ENCODE measurements at regions not wholly inside any gene's neighbourhood (a gene's known extent, or its start where the extent isn't known, plus 50 kb on each side); places are given as distances from the start of the nearest gene placed in this dataset.
A peak's percentile ranks its signal among the peaks of the same experiment; 100 is the strongest.

GRCh38 chr3:30263238-30263924, 343.0 kb upstream of the TGFBR2 start:
- no peak for DNase-seq (ENCODE audit: low spot score)

GRCh38 chr3:30263925-30264313, 342.5 kb upstream of the TGFBR2 start:
- no peak for DNase-seq (ENCODE audit: low spot score)

GRCh38 chr3:30266524-30266923, 339.9 kb upstream of the TGFBR2 start:
- no peak for DNase-seq (ENCODE audit: low spot score)

GRCh38 chr3:30268288-30268687, 338.1 kb upstream of the TGFBR2 start:
- no peak for DNase-seq (ENCODE audit: low spot score)

- no peak for DNase-seq (ENCODE audit: low spot score)
These were observed 336.5 kb upstream of the TGFBR2 start for GRCh38 chr3:30269751-30270445.

- DNase-seq (ENCODE audit: low spot score) = no peak
These were observed 334.6 kb upstream of the TGFBR2 start for GRCh38 chr3:30271781-30272180.

- DNase-seq (ENCODE audit: low spot score) = peak; percentile 95
These were observed 332.9 kb upstream of the TGFBR2 start for GRCh38 chr3:30273304-30274072.

GRCh38 chr3:30277494-30277893, 328.9 kb upstream of the TGFBR2 start:
- no peak for DNase-seq (ENCODE audit: low spot score)

- no peak for DNase-seq (ENCODE audit: low spot score)
These were observed 324.9 kb upstream of the TGFBR2 start for GRCh38 chr3:30281526-30281925.

- DNase-seq (ENCODE audit: low spot score) = no peak
These were observed 324.2 kb upstream of the TGFBR2 start for GRCh38 chr3:30282154-30282696.

GRCh38 chr3:30285188-30286006, 321.0 kb upstream of the TGFBR2 start:
- DNase-seq (ENCODE audit: low spot score) = peak; percentile 40

GRCh38 chr3:30286007-30286669, 320.3 kb upstream of the TGFBR2 start:
- DNase-seq (ENCODE audit: low spot score) = no peak

GRCh38 chr3:30286811-30287210, 319.6 kb upstream of the TGFBR2 start:
- no peak for DNase-seq (ENCODE audit: low spot score)

GRCh38 chr3:30288830-30289229, 317.6 kb upstream of the TGFBR2 start:
- no peak for DNase-seq (ENCODE audit: low spot score)

- no peak for DNase-seq (ENCODE audit: low spot score)
These were observed 317.1 kb upstream of the TGFBR2 start for GRCh38 chr3:30289324-30289723.

GRCh38 chr3:30289766-30290165, 316.6 kb upstream of the TGFBR2 start:
- DNase-seq (ENCODE audit: low spot score) = no peak

GRCh38 chr3:30290479-30290878, 315.9 kb upstream of the TGFBR2 start:
- DNase-seq (ENCODE audit: low spot score) = no peak

- DNase-seq (ENCODE audit: low spot score) = no peak
These were observed 314.1 kb upstream of the TGFBR2 start for GRCh38 chr3:30292192-30292893.

- no peak for DNase-seq (ENCODE audit: low spot score)
These were observed 312.7 kb upstream of the TGFBR2 start for GRCh38 chr3:30293621-30294240.

- no peak for DNase-seq (ENCODE audit: low spot score)
These were observed 312.1 kb upstream of the TGFBR2 start for GRCh38 chr3:30294241-30294667.

Data from SK-N-DZ (cell line).